ENCODE measurements at regions not wholly inside any gene's neighbourhood (a gene's known extent, or its start where the extent isn't known, plus 50 kb on each side); places are given as distances from the start of the nearest gene placed in this dataset.
"Not testable (repeated sequence)": the region's sequence is repeated elsewhere in the genome, so short reads cannot be mapped to it uniquely, and the experiment has no call there.

GRCh38 chr1:177686933-177687332 is 282.9 kb downstream of the SEC16B start:
- intact Hi-C loops (cut with DNase I) = no loop called here
- DNase-seq (ENCODE audit: missing footprints) (no peak), ATAC-seq (no peak)

GRCh38 chr1:177669161-177669560 is 300.7 kb downstream of the SEC16B start:
- no peak for DNase-seq (ENCODE audit: missing footprints)
- no peak for ATAC-seq
- intact Hi-C loops (cut with DNase I) = no loop called here

- DNase-seq (ENCODE audit: missing footprints) (no peak), ATAC-seq (no peak)
- intact Hi-C loops (cut with DNase I) = no loop called here
Observed at GRCh38 chr1:177665935-177666334, 303.9 kb downstream of the SEC16B start.

GRCh38 chr1:177664742-177665141 is 305.1 kb downstream of the SEC16B start:
- ATAC-seq; DNase-seq (ENCODE audit: missing footprints); intact Hi-C loops (cut with DNase I): not testable (repeated sequence)

- ATAC-seq (no peak), DNase-seq (ENCODE audit: missing footprints) (no peak)
- intact Hi-C loops (cut with DNase I) = no loop called here
Observed at GRCh38 chr1:177660188-177660587, 309.7 kb downstream of the SEC16B start.

- ATAC-seq (no peak), DNase-seq (ENCODE audit: missing footprints) (no peak)
- intact Hi-C loops (cut with DNase I) = loop anchor here (10.0 kb wide), 1 partner anchor 134 kb away; no protein-coding TSS in a partner anchor
Observed at GRCh38 chr1:177659281-177659680, 310.6 kb downstream of the SEC16B start.

- intact Hi-C loops (cut with DNase I) = loop anchor here (10.0 kb wide), 1 partner anchor 132 kb away; no protein-coding TSS in a partner anchor
- ATAC-seq (no peak), DNase-seq (ENCODE audit: missing footprints) (no peak)
Observed at GRCh38 chr1:177656598-177656997, 313.3 kb downstream of the SEC16B start.

GRCh38 chr1:177650947-177651346 is 318.9 kb downstream of the SEC16B start:
- intact Hi-C loops (cut with DNase I) = loop anchor here (10.0 kb wide), 1 partner anchor 126 kb away; no protein-coding TSS in a partner anchor
- ATAC-seq (peak; percentile 92), DNase-seq (ENCODE audit: missing footprints) (no peak)

- ATAC-seq (no peak), DNase-seq (ENCODE audit: missing footprints) (no peak)
- intact Hi-C loops (cut with DNase I) = no loop called here
Observed at GRCh38 chr1:177648731-177649265, 321.1 kb downstream of the SEC16B start.

- no peak for ATAC-seq
- intact Hi-C loops (cut with DNase I) = no loop called here
- no peak for DNase-seq (ENCODE audit: missing footprints)
Observed at GRCh38 chr1:177648138-177648537, 321.7 kb downstream of the SEC16B start.

- intact Hi-C loops (cut with DNase I) = no loop called here
Observed at GRCh38 chr1:177646757-177647730, 322.8 kb downstream of the SEC16B start.

GRCh38 chr1:177645491-177646190 is 324.2 kb downstream of the SEC16B start:
- ATAC-seq (no peak), DNase-seq (ENCODE audit: missing footprints) (no peak)
- intact Hi-C loops (cut with DNase I) = no loop called here

More at GRCh38 chr1:177646757-177647730, 322.8 kb downstream of the SEC16B start:
- ATAC-seq (no peak), DNase-seq (ENCODE audit: missing footprints) (no peak)

- DNase-seq (ENCODE audit: missing footprints) (no peak), ATAC-seq (no peak)
- intact Hi-C loops (cut with DNase I) = no loop called here
Observed at GRCh38 chr1:177640687-177641086, 329.2 kb downstream of the SEC16B start.

- ATAC-seq; DNase-seq (ENCODE audit: missing footprints): not testable (repeated sequence)
Observed at GRCh38 chr1:177634151-177634550, 335.7 kb downstream of the SEC16B start.

GRCh38 chr1:177632923-177633615 is 336.8 kb downstream of the SEC16B start:
- ATAC-seq (no peak), DNase-seq (ENCODE audit: missing footprints) (no peak)
- intact Hi-C loops (cut with DNase I) = no loop called here

More at GRCh38 chr1:177634151-177634550, 335.7 kb downstream of the SEC16B start:
- intact Hi-C loops (cut with DNase I) = not testable (repeated sequence)

- intact Hi-C loops (cut with DNase I) = no loop called here
- ATAC-seq = no peak
- DNase-seq (ENCODE audit: missing footprints) = no peak
Observed at GRCh38 chr1:177631770-177632169, 338.1 kb downstream of the SEC16B start.

GRCh38 chr1:177629526-177629925 is 340.3 kb downstream of the SEC16B start:
- no peak for DNase-seq (ENCODE audit: missing footprints)
- intact Hi-C loops (cut with DNase I) = no loop called here
- ATAC-seq = no peak

- DNase-seq (ENCODE audit: missing footprints) (no peak), ATAC-seq (no peak)
- intact Hi-C loops (cut with DNase I) = no loop called here
Observed at GRCh38 chr1:177627148-177627910, 342.5 kb downstream of the SEC16B start.
